NCI-H2227 (cell line): ENCODE measurements at regions not wholly inside any gene's neighbourhood (a gene's known extent, or its start where the extent isn't known, plus 50 kb on each side); places are given as distances from the start of the nearest gene placed in this dataset.

Source experiments
- DNase-seq: peaks from one replicate; lab custom pipeline; 2025; ENCODE audit not compliant: unreplicated experiment; lab: John Stamatoyannopoulos, UW

DNA sequence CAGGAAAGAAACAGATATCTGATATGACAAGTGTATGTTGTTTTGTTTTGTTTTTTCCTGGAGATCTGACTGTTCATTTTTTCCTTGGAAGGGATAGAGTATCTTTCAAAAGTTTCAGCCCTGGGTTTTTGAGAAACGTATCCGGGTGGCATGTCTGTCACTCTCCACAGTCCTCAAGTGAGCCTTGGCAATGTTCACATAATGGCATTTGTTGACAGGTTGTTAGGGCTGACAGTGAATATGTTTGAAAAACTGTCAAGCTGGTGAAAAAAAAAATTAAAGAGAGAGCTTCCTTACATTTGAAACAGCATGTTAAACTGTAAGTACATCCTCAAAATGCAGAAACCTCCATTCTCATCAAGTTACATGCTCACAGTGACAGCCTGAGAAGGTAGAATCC, 113.0 kb upstream of the DYNLRB2 start:
- DNase-seq: no peak

DNA sequence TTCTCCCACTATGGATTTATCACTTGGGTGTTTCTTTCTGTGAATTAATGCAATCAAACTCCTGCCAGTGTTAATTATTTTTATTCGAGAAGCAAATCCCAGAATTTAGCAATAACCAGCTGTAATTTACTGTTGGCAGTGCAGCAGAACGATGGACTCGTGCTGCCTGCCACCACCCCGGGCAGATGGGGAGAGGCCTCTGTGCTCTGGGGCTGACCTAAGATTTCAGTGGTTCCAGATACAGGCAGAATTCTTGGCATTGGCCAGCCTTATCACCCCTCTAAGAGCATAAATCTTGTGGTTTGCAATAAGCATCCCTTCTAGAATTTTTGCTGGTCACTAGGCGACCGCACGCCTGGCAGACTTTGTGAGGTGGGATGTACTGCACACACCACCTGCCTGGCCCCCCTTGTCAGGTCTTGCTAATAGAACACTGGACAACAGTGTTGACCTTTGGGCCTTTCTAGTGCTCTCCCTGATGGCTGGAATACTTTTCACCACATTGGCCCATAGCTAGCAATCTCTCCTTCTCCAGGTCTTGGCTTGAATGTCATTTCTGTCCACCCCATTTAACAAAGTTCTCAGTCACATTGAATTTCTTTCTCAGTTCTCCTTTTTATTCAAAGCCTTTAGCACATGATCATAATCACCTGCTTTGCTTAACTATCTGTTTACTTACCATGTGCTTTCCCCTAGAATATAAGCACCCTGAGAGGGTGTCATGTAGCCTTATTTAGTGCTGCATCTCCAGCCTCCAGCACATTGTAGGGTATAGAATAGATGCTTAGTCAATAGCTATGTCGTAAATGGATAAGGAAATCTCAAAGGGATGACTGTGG, 122.1 kb upstream of the DYNLRB2 start:
- no peak for DNase-seq

DNA sequence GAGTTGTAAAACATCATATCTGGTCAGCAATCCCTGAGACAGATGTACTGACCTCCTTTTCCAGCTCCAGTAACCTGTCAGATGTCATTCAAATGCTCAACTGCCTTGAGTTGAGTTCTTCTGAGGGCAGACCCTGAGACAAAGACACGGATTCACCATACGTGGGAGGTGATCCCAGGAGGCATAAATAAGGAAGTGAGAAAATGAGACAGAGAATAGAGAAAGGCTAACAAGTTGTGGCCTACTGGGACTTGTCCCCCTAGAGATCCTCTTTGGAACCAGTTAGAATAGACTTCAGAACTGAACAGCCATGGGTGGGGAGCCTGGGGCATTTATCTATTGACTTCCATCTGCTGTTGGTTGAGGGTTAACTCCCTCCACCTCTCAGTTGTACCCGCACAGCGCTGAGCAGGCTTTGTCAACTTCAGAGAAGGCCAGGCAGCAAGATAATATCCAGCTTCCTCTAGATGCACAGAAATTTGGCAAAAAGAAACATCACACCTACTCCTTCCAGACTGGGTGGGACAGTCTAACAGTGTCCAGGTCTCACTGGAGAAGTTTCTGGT, 123.0 kb upstream of the DYNLRB2 start:
- DNase-seq: no peak

- DNase-seq: no peak
Measured at GRCh38 chr16:80408014-80408413, 132.8 kb upstream of the DYNLRB2 start.

DNA sequence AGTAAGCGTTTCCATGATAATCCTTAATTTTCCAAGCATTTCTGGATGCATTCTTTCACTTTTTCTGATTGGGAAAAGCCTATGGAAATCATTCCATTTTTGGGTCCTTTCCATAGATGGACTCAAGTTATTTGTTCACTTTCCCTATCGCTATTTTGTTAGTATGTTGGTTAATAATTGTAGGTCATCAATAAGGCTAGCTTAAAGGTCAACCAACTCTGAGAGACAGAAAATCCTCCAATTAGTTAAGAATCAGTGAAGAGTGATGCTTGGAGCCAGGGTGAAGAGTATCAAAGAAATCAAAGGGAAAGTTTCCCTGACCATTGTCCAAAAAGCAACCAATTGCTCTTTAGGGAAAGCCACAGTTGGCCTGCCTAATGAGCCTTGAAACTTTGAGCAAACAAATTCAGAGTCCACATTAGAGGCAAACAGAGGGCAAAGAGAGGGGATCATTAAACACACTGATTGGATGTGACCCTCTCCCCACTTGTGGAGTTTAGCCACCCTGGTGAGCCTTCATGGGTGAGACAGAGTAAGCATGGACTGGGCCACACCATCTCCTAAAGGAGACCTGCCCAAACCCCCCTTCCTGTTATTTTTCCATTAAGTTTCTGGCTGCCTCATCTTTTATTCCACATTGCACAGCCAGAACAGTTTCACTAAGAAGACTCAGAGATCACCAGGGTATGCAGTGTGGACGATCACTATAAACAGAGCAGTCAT, 133.4 kb upstream of the DYNLRB2 start:
- no peak for DNase-seq

DNA sequence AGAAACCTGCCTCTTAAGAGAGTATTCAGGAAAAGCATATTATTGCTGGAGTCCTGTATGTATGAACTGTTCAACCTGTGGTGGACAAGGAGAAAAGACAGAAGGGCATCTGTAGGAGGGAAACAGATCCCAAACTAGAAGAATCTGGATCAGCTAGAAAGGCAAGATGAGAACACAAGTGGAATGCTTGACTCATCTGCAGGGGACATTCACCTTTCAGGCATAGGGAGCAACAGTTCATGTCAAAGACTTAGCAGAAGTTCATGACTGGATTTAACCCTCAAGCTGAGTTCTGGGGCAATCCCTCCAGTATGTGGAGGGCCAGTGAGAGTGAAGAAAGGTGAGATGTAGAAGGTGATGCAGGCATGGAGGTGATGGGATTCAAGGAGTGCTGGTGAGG, 135.9 kb upstream of the DYNLRB2 start:
- DNase-seq: no peak

DNA sequence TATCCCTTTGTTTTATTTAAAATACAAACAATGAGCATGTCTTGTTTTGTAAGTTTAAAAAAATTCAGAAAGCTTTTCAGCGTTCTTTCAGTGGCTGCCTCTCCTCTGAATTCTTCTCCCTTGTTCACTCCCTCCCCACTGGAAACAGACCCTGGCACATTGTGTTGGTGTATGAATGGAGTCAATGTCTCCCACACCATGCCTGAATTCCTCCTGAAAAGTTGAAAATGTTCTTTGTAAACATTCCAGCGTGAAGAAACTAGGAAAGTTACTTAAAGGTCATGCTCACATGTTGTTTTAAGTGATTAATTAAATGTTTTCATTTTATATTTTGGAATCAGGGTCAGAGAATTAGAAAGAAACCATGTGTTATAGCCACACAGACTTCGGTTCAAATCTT, 136.9 kb upstream of the DYNLRB2 start:
- no peak for DNase-seq

- DNase-seq: no peak
Measured at GRCh38 chr16:80390871-80391489, 149.8 kb upstream of the DYNLRB2 start.

DNA sequence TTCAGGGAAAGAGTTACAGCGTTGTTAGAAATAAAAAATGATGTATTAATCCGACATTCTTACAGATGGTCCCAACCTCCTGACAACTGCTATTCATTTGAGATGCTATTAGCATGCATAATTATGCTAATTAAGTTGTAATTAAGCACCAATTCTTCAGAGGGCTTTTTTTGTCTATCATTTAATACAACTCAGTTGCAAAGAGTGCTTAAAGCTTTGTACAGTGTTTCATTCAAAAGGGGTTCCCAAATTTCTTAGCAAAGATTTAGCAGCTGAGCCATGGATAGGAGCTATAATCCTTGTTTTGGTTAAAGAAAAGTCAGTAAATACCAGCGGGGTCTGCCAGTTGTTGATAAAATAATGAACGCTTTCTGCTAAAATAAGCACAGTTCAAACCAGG, 150.7 kb upstream of the DYNLRB2 start:
- no peak for DNase-seq

- DNase-seq: peak; percentile 25
Measured at GRCh38 chr16:80389338-80389737, 151.5 kb upstream of the DYNLRB2 start.

DNA sequence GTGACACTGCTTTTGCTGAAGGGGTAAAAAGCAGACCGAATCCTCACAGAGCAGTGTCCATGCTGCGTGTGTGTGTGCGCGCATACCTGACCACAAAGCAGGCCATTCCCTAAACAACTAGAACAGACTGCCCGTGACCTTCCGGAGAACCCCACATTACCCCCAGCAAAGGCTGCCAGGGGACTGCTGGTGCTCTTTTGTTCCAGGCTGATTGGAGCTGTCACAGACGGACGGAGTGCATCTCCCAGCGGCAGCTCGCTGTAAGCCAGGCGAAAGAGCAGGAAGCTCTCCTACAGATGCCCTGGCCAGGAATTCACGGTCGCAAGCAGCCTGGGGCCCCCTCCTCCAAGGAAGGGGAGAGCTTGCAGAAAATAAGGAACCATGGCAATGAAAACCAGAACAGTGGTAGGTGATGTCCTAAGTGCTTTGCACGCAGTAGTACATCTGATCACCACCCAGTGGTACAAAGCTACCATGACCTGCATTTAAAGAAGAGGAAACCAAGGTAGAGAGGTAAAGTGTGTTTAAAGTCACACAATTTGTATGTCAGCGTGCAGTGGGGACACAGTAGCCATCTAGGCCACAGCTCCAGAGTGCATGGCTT, 153.4 kb upstream of the DYNLRB2 start:
- peak; percentile 5 for DNase-seq

DNA sequence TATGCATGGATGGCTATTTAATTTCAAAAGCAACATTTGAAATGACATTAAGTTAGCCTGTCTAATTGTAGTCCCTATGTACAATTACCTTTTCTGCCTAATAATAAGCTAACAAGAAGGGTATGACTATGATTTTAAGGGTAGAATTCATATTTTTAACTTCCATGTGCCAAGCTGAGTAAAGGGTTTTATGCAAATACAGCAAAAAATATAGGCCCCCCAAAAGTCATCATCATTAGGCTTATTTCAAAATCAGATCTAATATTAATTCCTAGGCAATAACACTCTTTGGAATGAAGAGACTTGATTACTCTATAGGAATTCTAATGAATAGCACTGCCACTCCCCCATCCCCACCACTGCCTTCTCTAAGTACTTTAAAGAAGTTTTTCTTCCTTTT, 155.9 kb upstream of the DYNLRB2 start:
- DNase-seq: no peak

GRCh38 chr16:80380514-80380913, 160.3 kb upstream of the DYNLRB2 start:
- no peak for DNase-seq

- no peak for DNase-seq
Measured at GRCh38 chr16:80377096-80377956, 163.5 kb upstream of the DYNLRB2 start.

DNA sequence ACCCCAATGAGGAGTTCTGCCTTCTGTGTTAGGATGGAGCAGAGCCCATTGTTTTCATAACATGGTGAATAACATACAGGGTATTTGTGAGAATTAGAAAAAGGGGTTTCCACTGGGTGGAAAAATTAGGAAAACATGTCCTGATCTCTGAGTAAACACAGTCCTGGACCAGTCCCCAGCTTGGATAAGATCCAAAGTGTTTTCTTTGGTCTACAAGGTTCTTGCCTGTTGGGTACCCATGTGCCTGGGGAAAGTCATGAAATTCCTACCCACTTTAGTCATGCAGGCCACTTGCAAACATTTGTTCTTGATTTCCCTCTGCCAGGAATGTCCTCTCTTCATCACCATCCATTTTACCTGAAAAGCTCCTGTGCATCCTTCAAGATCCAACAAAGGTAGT, 164.8 kb upstream of the DYNLRB2 start:
- no peak for DNase-seq

DNA sequence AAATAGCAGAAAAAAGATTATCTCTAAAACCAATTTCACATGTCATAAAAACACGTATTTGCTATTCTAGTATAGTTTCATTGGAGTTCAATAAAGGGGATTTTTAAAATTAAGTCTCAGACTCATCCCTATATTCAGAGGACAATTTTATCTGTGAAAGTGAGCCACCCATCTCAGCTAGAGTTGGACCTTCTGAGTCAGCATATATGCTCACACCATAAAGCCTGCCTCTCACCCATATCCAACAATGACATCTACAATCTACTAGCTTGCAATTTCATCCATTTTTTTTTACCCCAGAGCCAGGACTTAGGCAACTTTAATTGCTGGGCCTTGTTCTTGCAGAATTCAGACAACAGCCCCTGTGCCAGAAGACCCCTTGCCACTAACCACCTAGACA, 165.3 kb upstream of the DYNLRB2 start:
- no peak for DNase-seq

- DNase-seq: no peak
Measured at GRCh38 chr16:80372341-80372740, 168.5 kb upstream of the DYNLRB2 start.

DNA sequence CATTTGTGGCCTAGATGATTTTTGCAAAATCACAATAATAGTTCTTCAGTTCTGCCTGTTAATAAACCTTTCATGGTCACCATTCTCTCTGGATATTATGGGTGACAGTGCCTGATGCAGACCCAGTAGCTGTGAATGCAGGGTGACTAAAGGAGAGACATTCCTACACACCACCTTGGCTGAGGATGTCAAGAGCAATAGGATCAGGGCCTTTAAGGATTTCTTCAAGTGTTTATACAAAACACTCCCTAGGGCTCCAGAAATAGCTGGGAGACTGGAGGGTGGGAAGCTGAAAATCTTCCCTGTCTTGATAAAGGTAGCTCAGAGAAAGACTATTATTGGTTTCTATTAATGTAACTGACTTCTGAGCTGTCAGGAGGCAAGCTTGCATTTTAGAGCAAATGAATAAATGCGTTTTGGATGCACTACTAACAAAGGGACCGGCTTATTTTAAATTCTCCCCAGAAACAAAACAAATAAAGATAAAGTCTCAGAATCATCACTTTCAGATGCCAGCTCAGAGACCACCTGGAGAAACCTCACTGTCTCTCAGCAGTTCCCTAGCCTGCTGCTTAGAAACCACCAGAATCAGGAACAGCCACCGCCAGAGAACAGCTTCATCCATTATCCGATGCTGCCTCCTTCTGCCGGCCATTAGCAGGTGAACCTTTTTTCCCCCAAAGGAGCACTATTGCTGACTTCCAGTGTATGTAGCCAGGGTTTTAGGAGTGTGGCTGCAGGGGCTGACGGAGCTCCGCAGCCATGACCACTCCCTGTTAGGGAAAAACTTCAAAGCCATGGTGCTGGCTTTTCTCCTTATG, 171.4 kb upstream of the DYNLRB2 start:
- peak; percentile 57 for DNase-seq

DNA sequence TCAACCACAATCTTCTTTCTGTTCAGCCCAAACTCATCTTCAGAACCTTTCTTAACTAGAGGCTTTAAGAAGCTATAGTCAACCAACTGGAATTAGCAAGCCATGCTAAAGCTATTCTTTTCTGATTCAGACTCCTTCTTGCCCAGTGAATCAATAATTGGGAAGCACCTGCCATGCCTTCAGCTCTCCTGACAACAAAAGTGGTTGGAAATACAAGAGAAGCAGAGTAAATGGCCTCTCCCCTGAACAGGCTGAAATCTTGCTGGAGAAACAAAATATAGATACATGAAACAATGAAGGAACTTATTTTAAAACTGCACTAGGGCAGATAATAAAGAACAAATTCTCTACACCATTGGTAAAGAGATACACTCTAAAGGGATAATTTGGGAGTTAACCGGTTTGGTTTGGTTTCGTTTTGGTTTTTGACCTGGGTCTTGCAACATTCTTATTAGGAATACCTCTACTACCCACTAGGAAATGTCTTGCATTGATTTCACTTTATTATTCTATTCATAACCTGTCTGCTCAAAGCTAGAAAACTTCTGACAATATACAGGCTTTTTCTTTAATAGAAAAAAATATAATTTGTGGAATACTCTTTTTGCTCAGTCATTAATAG, 173.6 kb upstream of the DYNLRB2 start:
- no peak for DNase-seq
